ENCODE measurements at regions not wholly inside any gene's neighbourhood (a gene's known extent, or its start where the extent isn't known, plus 50 kb on each side); places are given as distances from the start of the nearest gene placed in this dataset.

- no peak for TF ChIP-seq BHLHE40 (IDR thresholded peaks at IDR 0.05; ENCODE audit: low read depth, low read length)
- TF ChIP-seq CTCF (IDR thresholded peaks at IDR 0.05), result no peak
- no peak for TF ChIP-seq RFX5 (IDR thresholded peaks at IDR 0.05)
- no peak for TF ChIP-seq TP53 (CRISPR knock-in tag; IDR thresholded peaks at IDR 0.05)
- TF ChIP-seq EP300 (IDR thresholded peaks at IDR 0.05), result no peak
- no peak for TF ChIP-seq POLR2A (IDR thresholded peaks at IDR 0.05; ENCODE audit: low read length)
These were observed 370.5 kb upstream of the NPVF start for GRCh38 chr7:25598765-25599164.

Data from A549 (cell line).